ENCODE measurements at regions not wholly inside any gene's neighbourhood (a gene's known extent, or its start where the extent isn't known, plus 50 kb on each side); places are given as distances from the start of the nearest gene placed in this dataset.

- TF ChIP-seq CTCF (IDR thresholded peaks at IDR 0.05; ENCODE audit: low read depth, low read length, missing input control) (no peak), MAX (IDR thresholded peaks at IDR 0.05) (no peak), EGR1 (IDR thresholded peaks at IDR 0.05; ENCODE audit: low read depth in 2 of 2) (no peak), YY1 (IDR thresholded peaks at IDR 0.05) (no peak), RXRA (IDR thresholded peaks at IDR 0.05) (no peak), ATF3 (IDR thresholded peaks at IDR 0.05) (no peak), RAD21 (IDR thresholded peaks at IDR 0.05) (no peak)
These were observed 201.5 kb upstream of the S1PR3 start for GRCh38 chr9:88789785-88790184.

Data from liver (tissue), 3 donors.